H1 (cell line): ENCODE measurements at regions not wholly inside any gene's neighbourhood (a gene's known extent, or its start where the extent isn't known, plus 50 kb on each side); places are given as distances from the start of the nearest gene placed in this dataset.

ENCODE experiments used
- NANOG ChIP-seq: IDR thresholded peaks from 2 replicates; pipeline ENCODE4 v1.6.1; 2011; ENCODE audit warnings: low read length, low read depth, mild to moderate bottlenecking, inconsistent platforms; ENCODE audit not compliant: insufficient read depth, poor library complexity, severe bottlenecking
- TF ChIP-seq, protein P1 (sequence below): IDR thresholded peaks from 2 replicates; pipeline ENCODE4 v1.6.1; 2011; ENCODE audit warnings: low read depth, mild to moderate bottlenecking, low read length; ENCODE audit not compliant: insufficient read depth

- TF ChIP-seq, protein P1, sequence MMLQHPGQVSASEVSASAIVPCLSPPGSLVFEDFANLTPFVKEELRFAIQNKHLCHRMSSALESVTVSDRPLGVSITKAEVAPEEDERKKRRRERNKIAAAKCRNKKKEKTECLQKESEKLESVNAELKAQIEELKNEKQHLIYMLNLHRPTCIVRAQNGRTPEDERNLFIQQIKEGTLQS = no peak
- no peak for TF ChIP-seq NANOG
- TF ChIP-seq, all 59 proteins: peak for 0
These were observed 61.8 kb upstream of the DISP3 start (continued) for GRCh38 chr1:11417162-11417561.
